Stimulated activated CD4-positive, alpha-beta T cell treated with anti-CD3 and anti-CD28 coated beads, Interleukin-12 subunit alpha, Interleukin-12 subunit beta, amount 100 ng/mL, for 48 hours (primary cell): ENCODE measurements at regions not wholly inside any gene's neighbourhood (a gene's known extent, or its start where the extent isn't known, plus 50 kb on each side); places are given as distances from the start of the nearest gene placed in this dataset.
"Not testable (repeated sequence)": the region's sequence is repeated elsewhere in the genome, so short reads cannot be mapped to it uniquely, and the experiment has no call there.

Source experiments
- DNase-seq, 3 donors: peaks; one replicate each; pipeline ENCODE4 v3.0.0-alpha.2; 2020; ENCODE audit warnings: low read depth in 2 of 3, low spot score in 1 of 3

DNA sequence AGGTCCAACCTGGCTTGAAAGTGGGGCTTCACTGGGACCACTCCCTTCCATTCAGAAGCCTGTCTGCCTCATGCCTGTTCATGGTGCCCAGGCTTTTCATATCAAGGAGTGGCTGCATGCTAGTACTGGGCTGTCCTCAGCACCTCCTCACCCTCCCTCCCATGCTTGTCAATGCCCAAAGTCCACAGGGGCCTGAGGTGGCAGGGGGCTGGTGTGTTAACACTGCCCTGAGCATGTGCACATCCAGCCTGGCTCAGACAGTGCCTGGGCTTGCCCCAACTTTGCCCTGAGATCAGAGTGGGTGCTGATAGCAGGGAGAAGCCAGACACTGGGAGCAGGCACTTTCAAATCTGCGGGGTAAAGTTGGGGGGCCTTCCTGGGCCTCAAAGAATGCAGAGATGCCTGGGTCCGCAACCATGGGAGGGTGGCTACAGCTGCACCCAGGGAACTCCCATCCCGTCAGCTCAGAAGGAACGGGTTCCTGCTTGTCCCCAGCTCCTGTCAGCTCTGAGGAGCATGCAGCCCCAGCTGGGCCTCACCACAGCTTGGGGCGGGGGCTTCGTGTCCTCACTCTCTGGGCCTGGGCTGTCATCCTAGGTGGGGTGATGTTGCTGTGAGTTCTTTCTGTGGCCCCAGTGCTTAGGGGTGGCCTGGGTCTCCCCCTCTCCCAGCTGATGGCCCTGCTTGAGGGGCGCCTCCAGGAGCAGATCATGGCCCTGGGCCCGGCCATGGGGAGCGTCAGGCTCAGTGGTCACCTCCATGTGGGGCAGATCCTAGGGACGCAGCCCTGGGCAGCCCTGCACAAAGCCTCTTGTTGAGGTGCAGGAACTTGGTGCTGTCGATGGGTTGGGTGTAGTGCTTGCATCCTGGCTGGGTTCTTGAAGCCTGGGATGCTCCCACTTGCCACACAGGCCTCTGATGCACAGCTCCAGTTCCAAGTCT lies 830.6 kb upstream of the SLITRK5 start:
- no peak for DNase-seq

DNA sequence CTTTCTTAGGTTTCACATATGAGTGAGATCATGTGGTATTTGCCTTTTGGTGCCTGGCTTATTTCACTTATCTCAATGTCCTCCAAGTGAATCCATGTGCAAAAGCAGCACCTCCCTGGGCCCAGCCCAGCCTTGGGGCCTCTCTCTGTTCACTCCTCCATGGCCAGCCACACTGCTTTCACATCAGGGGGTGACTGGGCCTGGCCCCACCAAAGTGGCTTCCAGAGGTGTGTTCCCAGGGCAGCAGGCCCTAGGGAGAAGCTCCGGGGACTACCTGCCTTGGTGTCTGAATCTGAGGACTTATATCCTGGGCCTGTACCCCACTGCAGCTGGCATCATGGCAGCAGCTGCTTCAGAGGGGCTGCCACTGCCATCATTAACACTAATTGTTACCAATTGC lies 829.9 kb upstream of the SLITRK5 start:
- DNase-seq = no peak

DNA sequence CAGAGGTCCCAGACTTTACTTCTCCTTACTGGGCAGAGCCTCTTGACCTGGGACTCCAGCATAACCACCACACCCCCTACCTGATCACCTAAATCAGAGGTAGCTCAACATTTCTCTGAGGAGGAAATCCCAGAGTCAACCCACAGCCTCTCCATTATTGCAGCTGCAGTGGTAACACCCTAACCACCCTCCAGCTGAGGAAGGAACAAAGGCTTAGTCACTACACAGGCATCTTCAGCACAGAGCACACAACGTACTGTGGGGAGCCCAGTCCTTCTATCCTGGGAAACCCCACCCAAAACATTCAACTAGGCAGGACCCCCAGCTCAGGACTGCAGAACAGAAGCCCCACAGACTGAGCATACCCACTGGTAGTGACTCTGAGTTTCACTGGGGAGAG lies 824.7 kb upstream of the SLITRK5 start:
- no peak for DNase-seq

DNA sequence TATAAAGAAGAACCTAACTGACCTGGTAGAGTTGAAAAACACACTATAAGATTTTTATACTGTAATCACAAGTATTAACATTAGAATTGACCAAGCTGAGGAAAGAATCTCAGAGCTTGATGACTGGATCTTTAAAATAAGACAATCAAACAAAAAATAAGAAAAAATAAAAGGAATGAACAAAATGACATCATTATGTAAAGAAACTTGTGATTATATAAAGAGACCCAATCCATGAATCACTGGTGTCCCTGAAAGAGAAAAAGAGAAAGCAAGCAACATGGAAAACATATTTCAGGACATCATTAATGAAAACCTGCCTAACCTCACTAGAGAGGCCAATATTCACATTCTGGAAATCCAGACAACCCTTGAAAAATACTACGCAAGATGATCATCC lies 822.5 kb upstream of the SLITRK5 start:
- no peak for DNase-seq

DNA sequence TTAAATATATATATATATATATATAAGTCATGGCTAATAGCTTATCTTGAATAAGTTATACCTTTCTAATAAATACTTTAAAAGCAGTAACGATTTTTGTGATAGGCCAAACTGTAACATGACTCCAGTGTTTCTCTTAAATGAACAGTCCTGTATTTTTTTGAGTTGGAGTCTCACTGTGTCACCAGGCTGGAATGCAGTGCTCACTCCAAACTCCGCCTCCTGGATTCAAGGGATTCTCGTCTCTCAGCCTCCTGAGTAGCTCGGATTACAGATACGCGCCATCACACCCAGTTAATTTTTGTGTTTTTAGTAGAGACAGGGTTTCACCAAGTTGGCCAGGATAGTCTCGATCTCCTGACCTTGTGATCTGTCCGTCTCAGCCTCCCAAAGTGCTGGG lies 814.2 kb upstream of the SLITRK5 start:
- no peak for DNase-seq

DNA sequence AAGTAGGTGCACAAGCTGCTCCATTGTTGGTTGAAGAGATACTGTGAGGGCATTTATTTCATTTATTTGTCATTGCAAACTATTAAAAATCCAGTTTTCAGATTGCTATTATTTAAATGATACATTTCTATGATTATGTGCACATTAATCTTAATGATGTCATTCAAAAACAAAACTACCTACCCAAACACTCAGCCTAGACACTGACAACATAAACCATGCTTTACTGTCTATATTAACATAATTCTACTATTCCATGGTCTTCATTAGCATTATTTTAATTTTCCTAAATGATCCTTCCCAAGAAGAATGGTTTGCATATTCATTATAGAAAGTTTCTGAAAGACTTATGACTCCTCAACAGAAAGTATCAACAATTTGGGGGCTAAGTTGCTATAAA lies 813.0 kb upstream of the SLITRK5 start:
- no peak for DNase-seq

DNA sequence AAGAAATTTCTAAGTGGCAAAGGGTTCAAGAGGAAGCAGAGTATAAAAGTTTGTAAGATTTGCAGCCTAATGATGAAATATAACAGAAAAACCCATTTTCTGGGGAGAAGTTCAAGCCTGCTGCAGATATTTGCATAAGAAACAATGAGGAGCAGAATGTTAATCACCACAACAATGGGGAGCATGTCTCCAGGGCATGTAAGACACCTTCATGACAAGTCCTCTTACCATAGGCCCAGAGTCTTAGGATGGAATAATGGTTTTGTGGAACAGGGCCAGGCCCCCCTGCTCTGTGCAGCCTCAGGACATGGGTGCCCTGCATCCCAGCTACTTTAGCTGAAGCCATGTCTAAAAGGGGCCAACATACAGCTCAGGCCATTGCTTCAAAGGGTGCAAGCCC lies 809.0 kb upstream of the SLITRK5 start:
- DNase-seq = no peak

DNA sequence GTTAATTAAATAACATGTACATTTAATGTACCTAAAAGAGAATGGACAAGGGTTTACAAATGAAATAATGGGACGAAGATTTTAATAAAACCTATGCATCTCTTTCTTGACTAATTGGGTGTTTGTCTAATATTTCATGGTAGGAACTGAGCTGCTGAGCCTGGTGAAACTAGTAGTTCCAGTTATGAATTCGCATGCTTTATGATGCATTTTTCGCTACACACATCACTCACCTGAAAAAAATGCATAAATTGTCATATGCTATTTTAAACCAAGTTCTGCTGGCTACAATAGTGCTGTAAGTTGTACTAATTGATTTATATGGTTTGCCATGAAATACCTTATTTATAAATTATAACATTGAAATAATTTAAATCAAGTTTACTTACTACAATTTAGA lies 806.8 kb upstream of the SLITRK5 start:
- DNase-seq = no peak

DNA sequence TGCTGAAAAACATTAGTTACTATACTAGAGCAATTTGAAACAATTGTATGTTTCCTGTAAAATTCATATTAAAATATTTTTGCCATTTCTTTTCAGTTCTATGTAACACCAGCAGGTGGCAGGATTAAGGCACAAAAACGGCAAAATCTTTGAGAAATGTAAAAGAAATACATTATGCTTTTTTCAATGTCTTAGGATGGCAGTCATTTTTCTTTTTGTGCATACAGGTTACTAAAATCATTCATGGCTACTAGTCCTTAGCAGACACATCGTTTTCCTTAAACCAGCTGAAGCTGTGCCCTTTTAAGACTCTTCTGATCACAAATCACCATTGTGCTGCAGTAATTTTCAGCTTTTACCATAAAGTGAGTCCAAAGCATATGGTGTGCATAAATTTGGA lies 800.7 kb upstream of the SLITRK5 start:
- DNase-seq = no peak

DNA sequence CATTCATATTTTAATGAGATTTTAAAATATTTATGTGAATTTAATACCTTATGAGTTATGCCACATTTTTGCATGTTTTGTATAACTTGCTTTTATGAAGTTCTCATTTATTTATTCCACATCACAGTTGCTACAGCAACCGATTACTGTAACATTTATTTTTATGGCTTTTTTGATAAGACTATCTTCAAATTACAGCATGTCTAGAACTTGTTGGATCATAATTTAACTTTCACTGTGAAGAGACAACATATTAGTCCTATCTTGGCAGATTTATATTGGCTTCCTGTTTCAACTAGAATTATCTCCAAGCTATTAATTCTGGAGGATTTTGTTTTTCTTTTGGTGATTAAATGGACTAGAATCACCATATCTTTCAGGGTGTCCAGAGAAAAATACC lies 793.7 kb upstream of the SLITRK5 start:
- DNase-seq = no peak

DNA sequence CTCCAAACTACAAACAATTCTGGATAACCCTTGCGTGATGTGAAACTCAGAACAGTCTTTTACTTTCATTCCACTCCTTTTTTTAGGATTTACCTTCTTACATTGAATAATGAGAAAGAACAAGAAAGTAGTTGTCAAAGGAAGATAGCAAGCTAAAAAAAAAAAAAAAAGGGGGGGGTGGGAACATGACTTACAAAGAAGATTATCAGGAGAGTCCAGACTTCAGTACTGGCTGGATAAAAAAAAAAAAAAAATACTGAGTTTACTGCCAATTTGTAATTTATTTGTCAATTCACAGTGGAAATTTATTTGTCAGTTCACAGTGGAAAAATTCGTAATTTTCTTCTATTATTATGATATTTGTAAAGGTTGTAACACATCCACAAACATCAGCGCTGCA lies 792.4 kb upstream of the SLITRK5 start:
- DNase-seq = no peak

DNA sequence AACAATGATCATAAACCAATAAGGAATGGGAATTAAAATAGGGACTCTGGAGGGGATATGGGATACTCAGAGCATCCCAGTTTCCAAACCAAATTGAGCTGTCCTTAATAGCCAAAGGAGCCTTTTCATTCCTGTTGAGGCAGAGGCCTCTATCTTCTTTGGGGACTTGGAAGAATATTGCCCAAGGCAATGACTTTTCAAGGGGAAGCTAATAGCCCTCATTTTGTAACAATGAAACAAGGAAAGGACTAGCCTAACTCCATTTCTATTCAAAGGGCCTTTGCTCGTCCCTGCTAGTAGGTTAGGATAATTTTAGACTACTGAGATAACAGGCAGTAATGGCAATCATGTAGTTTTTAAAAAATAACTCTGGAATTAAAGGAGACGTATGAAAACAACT lies 789.8 kb upstream of the SLITRK5 start:
- no peak for DNase-seq

DNA sequence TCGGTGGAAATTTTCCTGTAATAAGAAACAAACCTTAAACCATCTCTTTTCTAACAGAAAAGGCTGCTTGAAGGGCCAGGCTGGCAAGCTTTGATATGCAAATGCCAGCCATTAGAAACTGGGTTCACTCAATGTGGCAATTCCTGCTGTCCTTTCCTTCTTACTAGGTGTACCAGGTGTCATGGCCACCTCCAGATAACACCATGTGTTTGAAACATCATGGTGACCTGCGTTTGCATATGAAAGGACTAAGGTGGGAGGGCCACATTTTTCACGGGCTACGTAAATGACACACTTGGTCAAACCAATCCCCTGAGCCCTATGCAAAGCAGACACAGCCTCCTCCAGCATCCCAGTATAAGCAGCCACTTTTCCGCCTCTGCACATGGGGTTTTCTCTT lies 789.1 kb upstream of the SLITRK5 start:
- DNase-seq = no peak

DNA sequence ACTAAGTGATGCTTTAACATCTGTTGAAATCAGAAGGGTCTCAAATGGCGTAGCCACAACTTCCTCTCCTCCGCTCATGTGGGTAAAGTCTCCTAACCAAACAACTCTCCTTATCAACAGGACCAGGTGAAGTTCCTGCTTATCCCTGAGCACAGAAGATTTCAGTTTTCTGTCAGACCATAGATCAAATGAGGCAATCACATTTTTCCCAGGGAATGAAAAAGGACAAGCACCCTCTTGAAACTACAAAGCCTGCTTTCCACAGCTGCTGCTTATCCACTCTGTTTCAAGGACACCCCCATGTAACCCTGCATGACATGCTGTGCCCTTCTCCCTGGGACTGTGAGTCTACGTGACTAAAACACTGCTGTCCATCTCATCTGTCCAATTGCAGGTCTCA lies 788.3 kb upstream of the SLITRK5 start:
- DNase-seq = no peak

DNA sequence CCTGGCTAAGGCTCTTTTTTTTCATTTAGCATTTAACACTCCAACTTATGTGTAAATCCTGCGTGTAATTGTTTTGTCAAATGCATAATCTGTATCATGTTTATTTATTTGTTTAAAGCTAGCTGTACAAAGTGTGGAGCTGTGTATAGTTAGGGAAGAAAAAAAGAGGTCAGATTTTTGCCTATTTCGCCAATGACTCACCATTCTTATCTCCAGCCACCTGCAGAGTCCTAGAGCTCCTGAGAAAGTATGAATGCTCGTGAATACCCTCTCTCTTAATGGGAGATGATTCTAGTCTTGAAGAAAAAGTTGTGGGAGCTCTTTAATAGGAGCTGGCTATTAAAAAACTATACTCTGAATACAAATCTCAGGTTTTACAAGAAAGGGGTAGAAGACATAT lies 778.8 kb upstream of the SLITRK5 start:
- no peak for DNase-seq

DNA sequence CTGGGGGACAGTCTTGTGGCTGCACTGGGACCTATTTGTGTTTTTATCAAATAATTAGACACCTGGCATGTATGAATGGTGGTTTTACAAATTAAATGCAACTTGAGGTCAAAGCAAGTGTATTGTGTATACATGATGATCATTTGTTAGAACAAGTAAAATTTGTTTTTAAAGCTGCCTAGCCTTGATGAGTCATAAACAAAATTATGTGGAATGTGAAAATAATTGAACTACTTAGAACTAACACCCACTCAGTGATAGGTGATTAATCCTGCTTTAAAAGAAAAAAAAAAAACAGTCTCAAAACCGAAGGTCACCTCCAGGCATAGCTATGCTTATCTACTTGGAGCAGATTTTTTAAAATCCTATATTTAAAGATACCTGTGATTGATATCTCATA lies 770.3 kb upstream of the SLITRK5 start:
- no peak for DNase-seq

DNA sequence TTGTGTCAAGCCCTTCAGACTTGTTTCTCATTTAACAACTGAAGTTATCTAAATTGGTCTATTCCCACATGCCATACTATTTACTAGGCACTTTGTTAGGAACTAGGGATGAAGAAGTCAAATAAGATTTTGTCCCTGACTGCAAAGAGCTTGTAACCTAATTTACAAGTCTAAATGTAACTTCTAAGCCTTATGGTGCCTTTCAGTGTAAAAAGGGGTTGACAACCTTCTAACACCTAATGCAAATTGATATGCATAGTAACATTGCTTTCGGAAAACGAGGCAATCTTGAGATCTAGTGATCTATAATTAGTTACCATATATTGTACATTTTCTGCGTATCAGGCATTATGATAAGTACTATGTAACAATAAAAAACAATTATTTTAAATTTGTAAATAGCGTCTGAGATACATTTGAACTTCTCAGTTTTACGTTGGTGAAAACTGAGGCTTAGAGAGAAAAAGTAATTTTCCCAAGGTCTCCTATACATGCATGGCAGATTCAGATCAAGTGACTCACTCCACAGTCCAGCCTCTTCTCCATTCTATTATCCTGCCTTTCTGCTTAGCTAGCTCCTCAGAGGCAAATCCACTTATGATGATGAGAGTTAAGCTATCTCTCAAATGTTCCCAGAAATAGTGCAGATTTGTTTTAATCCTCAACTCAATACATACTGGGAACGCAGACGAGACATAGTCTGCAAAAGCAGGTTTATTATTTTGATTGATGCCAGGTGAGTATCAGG lies 764.9 kb upstream of the SLITRK5 start:
- no peak for DNase-seq

DNA sequence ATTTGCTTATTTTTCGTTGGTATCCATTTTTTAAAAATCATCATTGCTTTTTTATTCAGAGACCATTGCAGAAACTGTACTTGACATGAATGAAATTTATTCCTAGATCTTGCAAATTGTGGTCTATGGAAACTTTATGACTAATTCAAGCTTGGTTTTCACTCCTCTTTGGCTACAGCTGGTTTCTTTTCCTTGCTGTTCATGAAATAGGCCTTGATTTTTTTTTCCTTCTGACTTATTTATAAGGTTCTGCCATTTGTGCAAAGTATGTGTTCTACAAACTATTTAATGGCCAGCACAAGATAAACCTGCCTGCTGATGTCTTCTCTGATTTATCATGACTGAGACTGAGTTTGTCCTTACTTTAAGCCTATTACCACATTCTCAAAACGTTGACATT lies 764.0 kb upstream of the SLITRK5 start:
- no peak for DNase-seq

DNA sequence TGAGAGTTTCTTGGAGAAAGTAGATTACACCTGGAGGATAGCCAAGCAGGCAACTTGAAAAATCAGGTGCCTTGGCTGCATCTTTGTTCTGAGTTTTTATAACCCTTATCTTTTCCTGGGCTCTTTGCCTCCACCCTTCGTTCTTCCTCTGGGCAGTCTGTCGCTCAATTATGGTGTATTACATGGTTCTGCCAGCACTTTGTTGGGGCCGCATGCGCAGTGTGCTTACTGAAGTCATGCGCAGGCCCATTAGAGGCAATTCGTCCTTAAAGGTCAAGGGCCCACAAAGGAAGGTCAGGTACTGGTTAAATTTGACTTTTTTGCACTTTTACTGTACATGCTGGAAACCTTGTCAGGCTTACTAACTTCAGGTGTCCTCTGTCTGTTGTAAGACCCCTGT lies 761.9 kb upstream of the SLITRK5 start:
- DNase-seq = no peak

DNA sequence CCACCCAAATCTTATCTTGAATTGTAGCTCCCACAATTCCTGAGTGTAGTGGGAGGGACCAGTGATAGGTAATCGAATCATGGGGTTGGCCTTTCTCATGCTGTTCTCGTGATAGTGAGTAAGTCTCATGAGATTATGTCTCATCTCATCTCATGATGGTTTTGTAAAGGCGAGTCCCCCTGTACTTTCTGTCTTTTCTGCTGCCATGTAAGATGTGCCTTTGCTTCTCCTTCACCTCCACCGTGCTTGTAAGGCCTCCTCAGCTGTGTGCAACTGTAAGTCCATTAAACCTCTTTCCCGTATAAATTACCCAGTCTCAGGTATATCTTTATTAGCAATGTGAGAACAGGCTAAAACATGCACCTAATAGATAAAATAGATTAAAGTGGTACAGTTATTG lies 756.4 kb upstream of the SLITRK5 start:
- DNase-seq = no peak

DNA sequence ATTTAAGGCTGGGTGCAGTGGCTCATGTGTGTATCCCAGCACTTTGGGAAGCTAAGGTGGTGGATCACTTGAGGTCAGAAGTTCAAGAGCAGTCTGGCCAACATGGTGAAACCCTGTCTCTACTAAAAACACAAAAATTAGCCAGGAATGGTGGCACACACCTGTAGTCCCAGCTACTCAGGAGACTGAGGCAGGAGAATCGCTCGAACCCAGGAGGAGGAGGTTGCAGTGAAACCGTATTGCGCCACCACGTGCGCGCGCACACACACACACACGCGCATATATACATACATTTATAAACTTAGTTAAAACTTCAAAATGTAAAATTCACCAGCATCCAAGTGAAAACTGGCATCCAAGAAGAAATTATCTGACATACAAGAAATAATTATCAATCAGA lies 753.7 kb upstream of the SLITRK5 start:
- DNase-seq = not testable (repeated sequence)

DNA sequence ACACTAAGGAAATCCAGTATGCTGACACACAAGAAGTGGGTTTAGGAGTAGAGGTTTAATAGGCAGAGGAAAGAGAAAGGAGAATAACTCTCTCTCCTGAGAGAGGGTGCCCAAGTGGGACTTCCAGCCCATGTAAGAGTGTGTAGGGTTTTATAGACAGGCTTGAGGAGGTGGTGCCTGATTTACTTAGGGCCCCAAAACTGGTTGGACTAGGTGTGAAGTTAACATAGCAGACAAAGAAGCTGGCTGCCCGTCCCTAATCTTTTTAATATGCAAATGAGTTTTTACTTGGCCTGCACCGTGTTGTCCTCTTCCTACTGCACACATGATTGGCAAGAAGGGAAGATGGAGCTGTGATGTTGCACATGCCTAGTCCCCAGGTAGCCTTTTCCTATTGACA lies 752.5 kb upstream of the SLITRK5 start:
- DNase-seq = no peak

DNA sequence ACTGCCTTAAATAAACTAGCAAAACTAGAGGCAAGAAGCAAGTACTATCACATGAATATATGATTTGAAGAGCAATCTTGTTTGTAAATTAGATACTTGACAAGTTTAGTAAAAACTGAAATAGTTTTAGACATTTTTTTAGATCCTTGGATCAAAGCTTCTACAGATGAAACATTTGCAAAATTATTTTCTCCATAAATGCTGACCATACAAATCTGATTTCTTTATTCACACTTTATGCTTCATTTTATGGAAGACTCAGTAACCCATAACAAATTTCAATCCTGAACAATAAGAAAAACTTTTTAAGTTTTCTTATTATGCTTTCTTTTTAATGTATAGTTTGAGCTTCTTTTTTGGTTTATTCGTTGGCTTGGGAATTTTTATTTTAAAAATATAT lies 750.2 kb upstream of the SLITRK5 start:
- DNase-seq = no peak
